ENCODE measurements at regions not wholly inside any gene's neighbourhood (a gene's known extent, or its start where the extent isn't known, plus 50 kb on each side); places are given as distances from the start of the nearest gene placed in this dataset.

DNA sequence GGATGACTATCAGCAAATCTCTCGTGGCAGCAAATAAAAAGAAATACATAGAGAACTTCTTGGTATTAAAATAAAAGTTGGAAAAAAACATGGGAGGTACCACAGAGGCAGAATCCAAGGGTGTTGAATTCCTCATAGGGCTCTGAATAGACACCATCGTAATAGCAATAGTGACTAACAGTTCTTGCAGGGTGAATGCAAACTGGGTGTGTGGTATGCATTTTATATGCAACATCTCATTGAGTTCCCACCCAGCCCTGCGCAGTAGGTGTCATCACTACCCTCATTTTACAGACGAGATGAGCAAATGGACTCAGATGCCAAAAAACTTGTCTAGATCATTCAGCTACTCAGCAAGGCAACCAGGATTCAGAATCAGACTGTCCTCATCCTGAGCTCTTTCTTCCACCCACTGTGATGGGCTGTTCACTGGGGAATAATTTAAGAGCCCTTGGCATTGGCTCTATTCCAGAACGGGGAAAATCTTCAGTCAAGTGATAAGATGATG lies 354.6 kb upstream of the CDH11 start:
- no peaks in the 10 kb centered on the region for H3K4me1 ChIP-seq
- H3K36me3 ChIP-seq = no peaks in the 10 kb centered on the region
- DNase-seq = no peak
- no peak overlapping the region for H3K4me3 ChIP-seq
- H3K27me3 ChIP-seq = no peaks in the 10 kb centered on the region
- no peak overlapping the region for H3K27ac ChIP-seq
- intact Hi-C loops (cut with DNase I; ENCODE audit: low total_unique reads) = no loop called here
- TF ChIP-seq, protein P1, sequence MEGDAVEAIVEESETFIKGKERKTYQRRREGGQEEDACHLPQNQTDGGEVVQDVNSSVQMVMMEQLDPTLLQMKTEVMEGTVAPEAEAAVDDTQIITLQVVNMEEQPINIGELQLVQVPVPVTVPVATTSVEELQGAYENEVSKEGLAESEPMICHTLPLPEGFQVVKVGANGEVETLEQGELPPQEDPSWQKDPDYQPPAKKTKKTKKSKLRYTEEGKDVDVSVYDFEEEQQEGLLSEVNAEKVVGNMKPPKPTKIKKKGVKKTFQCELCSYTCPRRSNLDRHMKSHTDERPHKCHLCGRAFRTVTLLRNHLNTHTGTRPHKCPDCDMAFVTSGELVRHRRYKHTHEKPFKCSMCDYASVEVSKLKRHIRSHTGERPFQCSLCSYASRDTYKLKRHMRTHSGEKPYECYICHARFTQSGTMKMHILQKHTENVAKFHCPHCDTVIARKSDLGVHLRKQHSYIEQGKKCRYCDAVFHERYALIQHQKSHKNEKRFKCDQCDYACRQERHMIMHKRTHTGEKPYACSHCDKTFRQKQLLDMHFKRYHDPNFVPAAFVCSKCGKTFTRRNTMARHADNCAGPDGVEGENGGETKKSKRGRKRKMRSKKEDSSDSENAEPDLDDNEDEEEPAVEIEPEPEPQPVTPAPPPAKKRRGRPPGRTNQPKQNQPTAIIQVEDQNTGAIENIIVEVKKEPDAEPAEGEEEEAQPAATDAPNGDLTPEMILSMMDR (IDR thresholded peaks at IDR 0.05) = no peak
- TF ChIP-seq POLR2A (IDR thresholded peaks at IDR 0.05) = no peak
- no peaks in the 10 kb centered on the region for H3K9me3 ChIP-seq

DNA sequence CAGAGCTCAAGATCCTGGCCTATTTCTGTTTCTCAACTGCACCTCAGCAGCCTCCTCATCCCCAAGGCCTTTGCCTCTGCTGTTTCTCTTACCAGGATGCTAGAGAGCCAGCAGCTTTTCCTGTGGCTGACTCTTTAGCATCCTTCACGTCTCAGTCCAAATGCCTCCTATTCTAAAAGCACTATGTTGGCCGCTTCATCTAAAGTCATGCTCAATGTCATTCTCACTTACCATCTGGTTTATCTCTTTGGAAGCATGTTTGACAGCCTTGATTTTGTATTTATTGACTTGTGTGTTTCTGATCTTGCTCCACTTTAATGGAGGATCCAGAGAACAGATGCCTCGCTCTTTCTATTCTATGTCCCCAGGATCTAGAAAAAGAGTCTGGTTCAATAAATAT lies 351.8 kb upstream of the CDH11 start:
- no peak for DNase-seq
- H3K36me3 ChIP-seq = no peaks in the 10 kb centered on the region
- H3K27me3 ChIP-seq = no peaks in the 10 kb centered on the region
- intact Hi-C loops (cut with DNase I; ENCODE audit: low total_unique reads) = no loop called here
- TF ChIP-seq, protein P1 (IDR thresholded peaks at IDR 0.05) = no peak
- no peak for TF ChIP-seq POLR2A (IDR thresholded peaks at IDR 0.05)
- H3K27ac ChIP-seq = no peak overlapping the region
- no peaks in the 10 kb centered on the region for H3K9me3 ChIP-seq
- H3K4me1 ChIP-seq = no peaks in the 10 kb centered on the region
- H3K4me3 ChIP-seq = no peak overlapping the region

DNA sequence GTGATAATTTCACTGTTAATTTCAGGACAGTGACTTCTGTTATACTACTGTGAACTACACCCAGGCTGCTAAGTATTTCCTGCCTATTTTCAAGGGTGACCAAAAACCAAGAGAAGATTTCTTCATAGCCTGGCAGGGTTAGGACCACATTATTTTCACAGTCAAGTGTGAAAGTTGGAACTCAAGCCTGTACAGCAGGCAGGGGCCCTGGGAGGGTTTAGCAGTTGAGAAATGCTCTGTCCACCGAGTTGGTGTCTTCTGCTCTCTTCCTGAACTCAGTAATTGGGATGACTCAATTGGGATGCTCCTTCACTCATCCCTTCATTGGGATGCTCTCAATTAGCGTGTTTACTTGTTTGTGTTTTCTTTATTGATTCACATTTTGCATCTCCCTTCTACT lies 347.3 kb upstream of the CDH11 start:
- intact Hi-C loops (cut with DNase I; ENCODE audit: low total_unique reads) = no loop called here
- no peak for TF ChIP-seq POLR2A (IDR thresholded peaks at IDR 0.05)
- TF ChIP-seq, protein P1 (IDR thresholded peaks at IDR 0.05) = no peak
- no peaks in the 10 kb centered on the region for H3K36me3 ChIP-seq
- no peaks in the 10 kb centered on the region for H3K4me1 ChIP-seq
- H3K4me3 ChIP-seq = no peak overlapping the region
- no peaks in the 10 kb centered on the region for H3K9me3 ChIP-seq
- H3K27me3 ChIP-seq = no peaks in the 10 kb centered on the region
- DNase-seq = no peak
- H3K27ac ChIP-seq = no peak overlapping the region

DNA sequence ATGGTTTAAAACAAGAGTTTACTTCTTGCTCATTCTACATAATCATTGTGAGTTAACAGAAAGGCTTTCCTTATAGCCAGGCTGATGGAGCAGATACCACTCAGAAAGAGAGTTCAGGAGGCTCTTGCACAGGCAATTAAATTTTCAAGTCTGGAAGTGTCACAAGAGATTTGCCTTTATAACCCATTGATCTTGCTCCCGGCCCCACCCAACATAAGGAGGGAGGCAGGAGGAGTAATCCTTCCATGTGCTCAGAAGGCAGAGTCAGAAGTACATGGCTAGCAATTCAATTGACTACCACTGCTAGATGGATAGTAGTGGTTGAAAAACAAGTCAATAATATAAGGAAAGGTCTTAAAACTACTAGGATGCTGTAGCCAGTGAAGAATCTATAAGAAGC lies 346.3 kb upstream of the CDH11 start:
- Histone ChIP-seq H3K9me3 (no peaks in the 10 kb centered on the region), H3K27me3 (no peaks in the 10 kb centered on the region), H3K27ac (no peak overlapping the region), H3K36me3 (no peaks in the 10 kb centered on the region), H3K4me1 (no peaks in the 10 kb centered on the region), H3K4me3 (no peak overlapping the region)
- TF ChIP-seq POLR2A (IDR thresholded peaks at IDR 0.05) = no peak
- TF ChIP-seq, protein P1 (IDR thresholded peaks at IDR 0.05) = no peak
- intact Hi-C loops (cut with DNase I; ENCODE audit: low total_unique reads) = no loop called here
- DNase-seq = no peak

DNA sequence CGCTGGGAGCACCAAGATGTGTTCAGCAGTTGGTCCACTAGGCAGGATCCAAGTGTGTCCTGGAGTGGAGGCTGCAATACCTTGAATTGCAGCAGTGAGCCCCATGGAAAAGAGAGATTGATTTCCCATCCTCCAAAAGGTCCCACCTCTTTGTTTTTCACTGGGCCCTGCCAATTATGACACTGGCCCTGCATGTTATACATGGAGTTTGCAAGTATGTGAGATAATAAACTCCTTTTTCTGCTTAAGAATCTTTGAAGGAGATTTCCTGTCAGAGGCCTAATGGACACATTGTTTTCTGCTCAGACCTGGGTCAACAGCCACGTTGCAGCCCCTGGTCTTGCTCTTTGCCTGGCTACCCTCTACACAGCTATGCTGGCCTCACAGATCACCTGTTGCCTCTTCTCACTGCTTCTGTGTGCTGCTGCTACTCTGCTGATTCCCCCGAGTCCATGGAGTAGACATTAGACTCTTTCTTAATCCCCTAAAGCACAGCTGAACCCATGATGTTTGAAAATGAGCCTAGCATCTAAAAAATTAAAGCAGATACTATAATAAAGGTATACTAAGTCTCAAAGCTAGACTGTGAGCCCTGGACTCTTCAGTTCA lies 341.9 kb upstream of the CDH11 start:
- no peaks in the 10 kb centered on the region for H3K36me3 ChIP-seq
- intact Hi-C loops (cut with DNase I; ENCODE audit: low total_unique reads) = no loop called here
- no peaks in the 10 kb centered on the region for H3K9me3 ChIP-seq

More for the DNA sequence above, 341.9 kb upstream of the CDH11 start:
- TF ChIP-seq, protein P1 (IDR thresholded peaks at IDR 0.05) = no peak
- no peak for TF ChIP-seq POLR2A (IDR thresholded peaks at IDR 0.05)
- no peak overlapping the region for H3K27ac ChIP-seq
- H3K4me1 ChIP-seq = no peaks in the 10 kb centered on the region
- no peak for DNase-seq
- no peaks in the 10 kb centered on the region for H3K27me3 ChIP-seq
- no peak overlapping the region for H3K4me3 ChIP-seq

Data from uterus (tissue), 3 donors.